DMS79 treated with DMSO at 0.1 percent for 48 hours (cell line): ENCODE measurements at regions not wholly inside any gene's neighbourhood (a gene's known extent, or its start where the extent isn't known, plus 50 kb on each side); places are given as distances from the start of the nearest gene placed in this dataset.

Source experiments
- DNase-seq: peaks from one replicate; lab custom pipeline; 2025; lab: John Stamatoyannopoulos, UW

DNA sequence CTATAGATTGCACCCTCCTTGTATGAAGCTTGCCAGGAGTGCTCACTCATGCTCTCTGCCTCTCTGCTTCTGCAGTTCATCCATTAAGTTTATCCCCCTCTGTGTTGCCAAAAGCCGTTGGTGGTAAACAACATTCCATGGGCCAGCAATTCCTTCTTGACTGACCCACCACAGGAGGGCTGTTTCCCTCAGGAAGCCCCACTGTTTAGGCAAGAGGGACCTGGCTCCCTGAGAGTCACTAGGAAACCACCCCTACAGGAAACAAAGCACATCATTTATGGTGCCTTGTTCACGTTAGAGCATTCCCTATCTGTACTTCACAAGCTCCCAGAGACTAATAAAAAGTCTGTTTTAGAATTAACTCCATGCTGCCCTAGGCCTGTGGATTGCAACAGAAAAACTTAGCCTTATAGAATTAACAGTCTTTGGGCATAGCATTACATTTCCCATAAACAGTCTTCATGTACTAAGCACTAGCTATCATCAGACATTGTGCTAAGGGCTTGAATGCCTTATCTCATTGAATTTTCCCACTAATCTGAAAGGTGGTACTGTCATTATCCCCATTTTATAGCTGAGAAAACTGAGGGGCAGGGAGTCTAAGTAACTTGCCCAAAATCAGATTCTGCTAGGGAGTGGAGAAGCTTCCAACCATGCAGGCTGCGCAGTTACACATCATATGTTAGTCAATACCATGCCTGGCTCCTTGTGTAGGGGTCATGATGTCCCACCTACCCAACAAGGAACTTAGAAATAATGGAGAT is 149.9 kb downstream of the SHQ1 start:
- no peak for DNase-seq

DNA sequence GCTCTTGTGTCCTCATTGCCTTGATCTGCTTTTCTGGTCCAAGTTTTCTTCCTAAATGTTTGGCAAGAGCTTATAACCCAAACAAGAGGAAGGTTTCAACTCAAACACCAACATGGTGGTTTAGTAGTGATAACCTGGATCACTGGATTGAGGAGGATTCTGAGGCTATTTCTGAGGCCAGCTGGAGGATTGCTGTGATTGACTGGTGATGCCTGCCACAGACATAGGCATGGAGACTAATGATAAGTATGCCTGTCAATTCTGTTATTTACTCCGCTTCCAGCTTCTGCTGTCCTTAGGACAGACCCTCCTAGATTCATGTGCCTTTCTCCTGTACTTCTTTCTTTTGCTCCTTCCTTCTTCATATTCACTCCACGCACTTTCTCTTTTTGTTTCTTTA is 150.5 kb downstream of the SHQ1 start:
- DNase-seq, result no peak

GRCh38 chr3:72696815-72697214 is 151.4 kb downstream of the SHQ1 start:
- no peak for DNase-seq

GRCh38 chr3:72694398-72694797 is 153.8 kb downstream of the SHQ1 start:
- DNase-seq, result no peak

- peak; percentile 57 for DNase-seq
Measured at GRCh38 chr3:72692990-72693389, 155.3 kb downstream of the SHQ1 start.

GRCh38 chr3:72690629-72691028 is 157.6 kb downstream of the SHQ1 start:
- no peak for DNase-seq

DNA sequence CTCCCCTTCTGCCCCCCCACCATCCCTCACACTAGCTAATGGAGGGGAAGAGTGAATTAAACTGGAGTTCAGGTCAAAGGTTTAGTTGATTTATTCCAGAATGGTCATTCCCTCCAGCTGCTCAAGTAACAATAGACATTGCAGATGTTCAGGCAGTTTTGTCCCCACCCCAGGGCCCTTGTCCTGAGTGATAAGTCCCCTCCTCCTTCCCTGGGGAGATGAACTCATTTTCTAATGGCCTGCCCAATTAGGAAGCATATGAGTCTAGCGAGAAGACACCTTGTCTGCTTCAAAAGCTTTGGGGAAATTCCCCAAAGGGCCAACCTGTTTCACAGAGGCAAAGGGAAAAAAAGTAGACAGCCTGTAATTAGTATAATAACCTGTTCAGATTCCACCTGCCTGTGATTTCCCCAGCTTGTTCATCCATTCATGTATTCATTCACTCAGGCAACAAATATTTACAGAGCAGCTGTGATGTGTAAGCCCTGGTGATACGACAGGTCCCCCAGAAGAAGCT is 165.3 kb downstream of the SHQ1 start:
- DNase-seq, result peak; percentile 2

DNA sequence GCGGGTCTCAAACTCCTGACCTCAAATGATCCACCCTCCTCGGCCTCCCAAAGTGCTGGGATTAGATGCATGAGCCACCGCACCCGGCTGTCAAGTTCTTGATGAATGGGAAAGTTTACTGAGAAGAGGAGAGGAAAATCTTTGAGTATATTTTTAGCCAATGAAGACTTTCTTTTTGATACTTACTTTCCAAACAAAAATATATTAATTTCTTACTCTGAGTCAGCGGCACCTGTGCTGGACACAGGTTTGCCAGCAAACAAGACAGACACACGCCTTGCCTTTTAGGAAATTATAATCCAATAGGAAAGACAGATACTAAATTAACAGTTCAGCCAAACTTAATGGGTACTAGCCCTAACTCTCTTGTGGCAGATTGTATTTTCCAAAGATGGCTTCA is 166.6 kb downstream of the SHQ1 start:
- DNase-seq, result no peak

- no peak for DNase-seq
Measured at GRCh38 chr3:72680766-72681165, 167.5 kb downstream of the SHQ1 start.

DNA sequence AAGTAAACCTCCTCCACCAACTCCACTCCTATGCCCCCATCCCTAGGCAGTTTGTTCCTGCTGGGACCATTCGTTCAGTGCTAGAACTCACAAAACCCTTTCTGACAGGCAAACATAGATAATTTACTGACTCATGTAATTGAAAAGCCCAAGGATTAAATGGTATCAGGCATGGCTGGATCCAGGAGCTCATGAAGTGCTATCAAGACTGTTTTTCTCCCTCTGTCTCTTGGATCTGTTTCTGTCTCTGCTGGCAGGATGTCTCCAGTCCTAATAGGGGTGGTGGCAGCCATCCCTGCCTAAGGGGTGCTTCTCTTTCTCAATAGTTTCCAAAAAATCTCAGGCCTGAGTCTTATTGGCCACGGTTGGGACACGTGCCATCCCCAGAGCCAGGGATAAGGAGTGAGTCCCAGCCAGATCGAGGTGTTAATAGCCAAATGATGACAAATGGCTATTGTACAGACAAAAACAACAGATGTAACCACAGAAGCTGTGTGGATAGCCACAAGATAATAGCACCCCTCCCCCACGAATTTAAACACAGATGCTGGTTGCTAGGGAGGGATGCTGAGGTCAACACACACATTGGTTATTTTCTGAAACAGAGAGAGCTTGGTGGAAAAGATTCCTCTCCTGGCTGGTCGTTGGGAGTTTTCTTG is 168.6 kb downstream of the SHQ1 start:
- DNase-seq, result no peak

DNA sequence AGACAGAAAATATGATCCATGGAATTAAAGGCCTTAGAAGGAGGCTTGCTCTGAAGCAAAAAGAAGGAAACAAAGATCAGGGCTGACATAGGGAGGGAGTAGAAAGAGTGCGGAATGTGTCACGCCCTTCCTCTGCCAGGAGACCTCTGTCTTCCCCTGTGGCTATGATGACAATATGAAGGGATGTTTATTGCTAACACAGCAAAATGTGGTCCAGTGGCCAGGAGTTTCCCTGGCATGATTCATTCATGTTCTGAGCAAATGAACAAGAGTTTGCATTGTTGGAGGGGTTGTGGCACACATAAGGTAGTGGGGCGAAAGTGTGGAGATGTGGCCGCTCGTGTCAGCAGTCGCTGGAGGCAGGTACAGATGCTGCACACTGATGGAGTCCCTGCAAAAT is 169.4 kb downstream of the SHQ1 start:
- no peak for DNase-seq

- DNase-seq, result peak; percentile 28
Measured at GRCh38 chr3:72678380-72678779, 169.9 kb downstream of the SHQ1 start.

DNA sequence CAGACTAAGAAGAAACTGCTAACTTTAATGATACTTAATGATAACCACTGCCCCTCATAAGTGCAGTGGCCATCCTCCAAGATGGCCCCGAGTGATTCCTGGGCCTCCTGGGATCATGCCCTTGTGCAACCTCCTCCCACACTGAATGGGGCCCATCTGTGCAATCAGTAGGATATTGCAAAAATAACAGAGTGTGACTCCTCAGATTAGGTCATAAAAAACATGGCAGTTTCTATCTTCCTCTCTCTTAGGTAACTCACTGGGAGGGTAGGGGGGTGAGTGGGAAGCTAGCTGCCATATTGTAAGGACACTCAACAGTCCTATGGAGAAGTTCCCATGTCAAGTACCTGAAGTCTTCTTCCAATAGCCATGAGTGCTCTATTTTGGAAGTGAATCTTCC is 173.0 kb downstream of the SHQ1 start:
- DNase-seq, result no peak

- DNase-seq, result no peak
Measured at GRCh38 chr3:72673011-72673771, 175.1 kb downstream of the SHQ1 start.

- DNase-seq, result no peak
Measured at GRCh38 chr3:72669224-72669623, 179.0 kb downstream of the SHQ1 start.

DNA sequence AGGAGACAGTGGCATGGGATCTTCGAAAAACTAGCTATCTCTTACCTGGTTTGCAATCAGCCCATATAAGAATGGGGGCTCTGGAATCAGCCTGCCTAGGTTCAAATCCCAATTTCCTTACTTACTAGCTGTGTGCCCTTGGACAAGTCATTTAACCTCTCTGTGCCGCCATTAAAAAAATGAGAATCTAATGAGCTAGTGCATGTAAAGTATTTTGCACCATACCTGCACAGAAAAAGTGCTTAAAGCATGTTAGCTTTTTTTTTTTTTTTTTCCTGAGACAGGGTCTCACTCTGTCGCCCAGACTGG is 181.8 kb downstream of the SHQ1 start:
- DNase-seq, result no peak

DNA sequence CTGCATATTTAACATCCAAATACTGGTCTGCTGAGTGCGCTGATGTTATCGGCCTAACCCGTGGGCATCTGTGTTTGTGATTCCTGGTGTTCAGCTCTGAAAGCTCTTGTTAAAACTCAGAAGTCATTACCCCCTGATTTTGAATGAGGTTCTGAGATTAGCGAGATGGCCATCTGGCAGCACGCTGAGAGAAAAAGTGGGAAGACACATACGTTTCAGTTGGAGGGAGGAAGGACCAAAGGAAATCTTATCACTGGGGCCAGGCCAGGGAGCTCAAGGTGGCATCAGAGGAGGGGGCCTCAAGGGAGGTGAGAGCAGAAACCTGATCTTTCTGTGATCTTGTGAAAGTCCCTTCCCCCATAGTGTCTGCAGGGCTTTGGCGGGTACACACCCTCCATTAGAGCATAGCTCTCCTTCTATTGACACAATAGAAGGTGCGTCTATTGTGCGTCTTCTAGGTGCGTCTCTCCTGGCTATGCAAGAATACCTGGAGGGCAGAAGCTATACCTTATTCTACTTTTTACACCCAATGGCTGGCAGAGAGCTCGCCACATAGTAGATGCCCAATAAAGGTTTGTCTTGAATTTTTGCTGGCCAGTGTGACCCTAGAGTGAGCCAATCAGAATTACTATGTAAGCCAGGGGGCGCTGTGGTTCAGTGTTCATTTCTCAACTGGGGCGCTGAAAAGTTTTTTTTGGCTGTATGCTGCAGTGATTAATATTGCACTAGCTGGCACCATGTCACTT is 182.4 kb downstream of the SHQ1 start:
- DNase-seq, result no peak

- DNase-seq, result no peak
Measured at GRCh38 chr3:72665103-72665502, 183.1 kb downstream of the SHQ1 start.

GRCh38 chr3:72664184-72664975 is 183.9 kb downstream of the SHQ1 start:
- no peak for DNase-seq

DNA sequence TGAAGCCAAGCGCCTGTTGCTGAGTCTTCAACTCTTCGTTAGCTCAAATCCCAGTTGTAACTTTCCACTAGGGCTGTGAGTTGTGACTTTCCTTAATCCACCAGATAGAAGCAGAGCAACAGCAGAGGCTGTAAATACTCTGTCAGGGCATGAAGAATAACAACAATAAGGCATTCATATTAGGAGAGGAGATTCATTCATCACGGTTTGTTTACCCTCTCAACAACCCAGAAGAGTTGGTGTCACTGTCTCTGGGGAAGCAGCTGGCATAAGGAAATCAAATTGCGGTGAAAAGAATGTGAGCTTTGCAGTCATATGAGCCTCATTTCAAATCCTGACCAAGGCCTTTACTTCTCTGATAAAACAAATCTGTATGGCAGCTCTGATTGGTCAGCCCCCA is 184.8 kb downstream of the SHQ1 start:
- peak; percentile 34 for DNase-seq

DNA sequence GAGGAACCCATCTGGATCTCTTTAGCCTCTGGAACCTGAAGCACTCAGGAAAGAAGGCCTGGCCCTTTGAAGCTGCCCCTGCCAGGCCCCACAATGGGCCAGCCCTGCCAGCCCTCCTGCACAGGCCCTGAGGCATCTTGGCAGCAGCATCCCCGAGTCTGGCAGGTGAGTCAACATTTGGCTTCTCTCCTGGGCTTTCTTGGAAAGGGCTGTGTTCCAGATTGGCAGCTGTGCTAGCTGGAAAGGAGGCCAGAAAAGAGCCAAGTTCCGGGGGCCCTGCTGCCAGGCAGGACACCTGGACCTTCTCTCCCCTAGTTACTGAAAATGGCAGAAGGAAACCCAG is 187.2 kb downstream of the SHQ1 start:
- DNase-seq, result peak; percentile 67
